HG03354 (cell line): ENCODE measurements at regions not wholly inside any gene's neighbourhood (a gene's known extent, or its start where the extent isn't known, plus 50 kb on each side); places are given as distances from the start of the nearest gene placed in this dataset.
"Not testable (repeated sequence)": the region's sequence is repeated elsewhere in the genome, so short reads cannot be mapped to it uniquely, and the experiment has no call there.

ENCODE experiments used
- ATAC-seq: cut with Tn5 transposase; IDR thresholded peaks from one replicate; pipeline ENCODE4 v1.9.1; 2021; ENCODE audit warnings: mild to moderate bottlenecking; ENCODE audit not compliant: unreplicated experiment, poor library complexity, severe bottlenecking

DNA sequence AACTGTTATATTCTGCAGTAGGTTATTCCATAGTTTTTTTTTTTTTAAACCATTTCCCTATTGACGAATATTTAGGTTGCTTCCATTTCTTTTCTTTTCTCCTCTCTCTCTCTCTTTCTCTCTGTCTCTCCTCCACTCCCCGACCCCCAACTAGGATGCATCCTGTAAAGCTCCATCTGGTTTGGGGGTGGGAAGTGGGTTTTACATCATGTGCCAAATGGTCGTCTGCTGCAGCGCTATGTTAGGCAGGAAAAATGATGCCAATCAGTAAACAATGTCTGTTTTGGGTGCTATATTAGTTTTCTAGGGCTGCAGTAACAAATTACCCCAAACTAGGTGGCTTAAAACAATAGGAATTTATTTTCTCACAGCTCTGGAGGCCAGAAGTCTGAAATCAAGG is 465.0 kb downstream of the AACS start:
- no peak for ATAC-seq

DNA sequence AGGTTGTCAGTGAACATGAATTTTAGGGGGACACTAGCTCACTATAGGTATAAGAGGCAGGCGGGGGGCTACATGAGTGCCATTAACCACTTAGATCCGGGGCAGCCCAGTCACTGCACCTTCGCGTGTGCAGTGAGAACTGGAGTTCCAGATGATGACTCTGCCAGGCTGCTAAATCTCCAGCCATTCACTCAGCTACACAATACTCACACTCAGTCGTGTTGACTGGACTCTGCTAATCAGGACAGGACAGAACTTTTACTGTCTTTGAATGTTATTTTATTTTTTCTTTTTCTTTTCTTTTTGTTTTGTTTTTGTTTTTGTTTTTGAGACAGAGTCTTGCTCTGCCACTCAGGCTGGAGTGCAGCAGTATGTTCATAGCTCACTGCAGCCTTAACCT is 465.6 kb downstream of the AACS start:
- no peak for ATAC-seq

DNA sequence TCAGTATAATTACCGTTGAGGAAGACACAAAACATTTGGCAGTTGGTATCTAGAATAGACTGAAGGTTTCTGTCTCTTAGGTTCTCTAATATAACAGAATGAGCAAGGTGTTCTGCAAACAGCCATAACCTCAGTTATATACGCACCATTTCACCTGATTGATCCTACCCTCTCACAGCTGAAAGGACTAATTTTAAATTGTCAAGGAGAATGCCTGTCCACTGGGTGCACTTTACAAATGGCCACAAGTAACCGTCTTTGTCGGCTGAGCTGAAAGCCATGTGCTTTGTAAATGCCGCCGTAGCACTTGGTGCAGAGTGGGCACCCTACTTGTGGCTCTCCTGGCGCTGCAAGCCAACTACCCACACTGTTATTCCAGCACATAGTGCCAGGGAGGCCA is 466.3 kb downstream of the AACS start:
- no peak for ATAC-seq

DNA sequence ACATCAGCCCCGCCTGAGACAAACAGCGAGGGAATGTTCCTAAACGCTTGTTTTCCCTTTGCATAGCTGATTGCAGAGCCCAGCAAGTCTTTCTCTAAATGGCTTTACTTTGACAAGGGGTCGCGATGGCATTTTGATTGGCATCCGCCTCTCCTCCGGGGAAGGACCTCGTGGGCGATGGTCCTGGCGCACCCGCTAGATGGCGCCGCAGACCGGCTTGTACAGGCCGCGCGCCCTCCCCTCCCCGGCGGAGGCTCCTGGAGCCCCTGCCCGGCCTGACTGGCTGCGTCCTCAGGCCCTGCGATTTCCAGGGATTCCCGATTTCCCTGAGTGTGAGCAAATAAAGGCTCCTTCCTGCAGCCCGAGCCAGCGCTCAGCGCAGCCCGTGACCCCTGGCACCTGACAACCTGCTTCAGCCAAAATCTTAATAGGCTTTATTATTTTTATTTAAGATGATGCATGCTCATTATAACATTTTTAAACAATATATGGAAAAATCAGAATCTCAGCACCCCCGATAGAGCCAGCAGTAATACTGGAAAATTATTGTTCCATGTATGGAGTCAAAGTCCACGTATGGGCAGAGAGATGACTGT is 468.3 kb downstream of the AACS start:
- peak; percentile 85 for ATAC-seq

DNA sequence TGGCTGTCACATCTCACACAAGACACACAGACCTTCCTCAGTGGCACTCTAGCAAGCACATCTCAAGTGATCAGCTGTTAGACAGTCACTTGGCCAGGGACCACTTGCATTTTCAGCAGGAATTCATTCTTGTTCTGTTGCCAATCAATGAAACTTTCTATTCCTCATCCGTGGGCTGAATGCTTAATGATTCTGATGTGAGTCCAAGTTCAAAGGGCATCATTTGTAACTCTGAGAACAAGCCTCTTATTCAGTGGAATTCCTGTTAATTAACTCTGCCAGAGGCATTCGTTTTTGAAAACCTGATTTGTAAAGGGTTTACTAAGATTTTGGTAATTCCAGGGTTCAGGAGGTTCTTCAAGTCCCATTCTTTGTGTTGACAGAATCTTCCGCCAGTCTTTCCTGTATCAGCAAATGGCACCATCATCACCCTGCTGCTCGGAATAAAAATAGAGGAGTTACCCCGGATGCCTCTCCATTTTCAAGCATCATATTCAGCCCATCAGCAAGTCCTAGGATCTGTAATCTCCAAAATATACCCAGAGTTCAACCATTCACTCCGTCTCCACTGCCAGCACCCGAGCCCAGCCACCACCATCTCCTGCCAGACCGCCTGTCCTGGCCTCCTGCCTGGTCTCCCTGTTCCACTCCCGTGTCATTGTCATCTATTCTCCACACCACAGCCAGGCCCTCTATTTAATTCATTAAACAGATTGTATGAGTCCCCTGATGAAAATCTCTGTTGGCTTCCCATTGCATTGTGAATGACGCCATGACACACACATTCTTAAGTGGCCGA is 473.4 kb downstream of the AACS start:
- no peak for ATAC-seq

DNA sequence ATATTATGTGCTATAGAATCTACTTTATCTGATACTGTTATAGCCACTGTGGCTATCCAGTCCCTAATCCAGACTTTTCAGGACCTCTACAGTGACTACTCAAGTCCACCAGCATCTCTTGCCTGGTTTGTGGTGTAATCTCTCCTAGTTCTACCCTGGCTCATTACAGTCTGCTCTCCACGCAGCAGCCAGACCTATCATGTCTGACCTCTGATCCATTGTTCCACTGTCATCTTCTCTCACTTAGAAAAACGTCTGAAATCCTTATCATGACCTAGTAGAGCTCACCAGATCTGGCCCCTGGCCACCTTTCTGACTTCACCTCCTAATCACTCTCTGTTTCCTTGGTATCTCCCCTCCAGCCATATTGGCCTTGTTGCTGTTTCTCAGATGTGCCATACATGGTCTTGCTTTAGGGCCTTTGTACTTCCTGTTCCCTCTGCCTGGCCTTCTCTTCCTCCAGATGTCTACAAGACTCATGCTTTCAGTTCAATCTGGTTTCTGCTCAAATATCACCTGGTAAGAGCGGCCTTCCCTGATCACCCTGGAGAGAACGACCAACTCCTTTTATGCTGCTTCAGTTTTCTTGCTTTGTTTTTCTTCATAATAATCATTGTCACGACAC is 475.5 kb downstream of the AACS start:
- ATAC-seq = no peak

DNA sequence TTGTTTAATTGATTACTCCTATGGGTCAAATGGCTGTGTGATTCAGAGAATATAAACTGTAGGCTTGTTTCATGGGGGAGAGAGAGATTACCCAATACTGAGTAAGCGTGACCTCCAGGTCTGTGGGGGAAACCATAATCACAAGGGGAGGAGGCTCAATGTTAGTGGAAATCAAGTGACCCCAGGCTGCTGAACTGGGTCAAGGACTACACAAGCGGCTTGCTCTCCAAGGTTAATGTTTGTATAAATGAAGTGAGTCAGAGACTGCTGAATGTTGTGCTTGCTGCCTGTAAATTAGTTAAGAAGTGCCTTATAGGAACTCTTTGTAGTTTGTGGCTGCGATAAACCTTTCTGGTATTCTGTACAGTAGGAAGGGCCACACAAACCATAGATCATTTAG is 479.7 kb downstream of the AACS start:
- ATAC-seq = no peak

DNA sequence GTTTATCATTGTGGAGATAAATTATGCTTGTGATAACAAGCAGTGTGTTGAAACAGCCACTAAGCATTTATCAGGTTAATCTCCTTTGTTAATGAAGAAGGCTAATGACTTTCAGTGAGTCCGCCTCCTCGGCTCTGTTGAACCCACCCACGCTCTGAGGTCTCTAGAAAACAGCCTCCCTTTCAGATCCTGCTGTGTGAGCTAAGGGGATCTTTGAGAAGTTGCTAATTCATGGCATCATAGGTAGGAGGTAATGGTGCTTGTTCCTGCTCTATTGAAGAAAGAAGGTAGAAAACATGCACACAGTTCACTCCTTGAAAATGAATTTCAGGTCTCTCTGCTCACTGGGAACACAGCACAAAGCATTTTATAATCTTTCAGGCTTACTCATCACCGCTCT is 483.9 kb downstream of the AACS start:
- ATAC-seq = no peak

DNA sequence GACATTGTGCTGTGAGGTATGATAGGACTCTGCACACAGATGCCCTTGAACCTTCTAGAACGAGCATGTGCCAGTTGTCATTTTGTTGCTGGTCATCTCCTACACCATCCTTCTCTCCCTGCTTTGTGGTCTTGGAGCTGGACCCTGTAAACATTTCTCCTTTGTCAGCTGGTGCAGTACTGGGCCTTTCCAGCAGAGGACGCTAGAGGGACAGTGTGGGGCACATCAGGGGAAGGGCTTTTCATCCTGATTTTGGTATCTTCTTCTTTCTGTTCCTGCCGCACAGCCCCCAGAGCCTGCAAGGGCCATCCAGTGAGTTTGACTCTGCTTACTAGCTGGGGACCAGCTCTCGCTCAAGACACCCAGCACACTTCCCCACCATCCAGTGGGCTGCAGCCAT is 484.6 kb downstream of the AACS start:
- ATAC-seq = no peak

DNA sequence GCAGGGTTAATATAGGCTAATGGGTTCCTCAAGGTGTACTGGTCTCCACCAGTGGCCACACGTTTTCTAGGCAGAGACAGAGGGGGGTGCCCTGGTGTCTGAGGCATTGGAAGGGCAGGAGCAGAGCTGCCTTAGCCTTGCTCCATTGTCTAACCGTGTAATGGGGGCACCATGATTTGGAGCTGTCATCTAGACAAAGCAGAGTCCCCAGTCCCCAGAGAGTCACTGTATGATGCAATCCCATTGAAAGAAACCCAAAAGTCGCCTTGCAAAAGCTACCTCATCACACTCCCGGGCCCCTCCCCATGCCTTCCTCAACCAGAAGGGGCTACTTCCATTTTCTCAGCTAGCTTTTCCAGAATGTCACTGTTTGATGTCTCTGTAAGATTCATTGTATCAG is 487.1 kb downstream of the AACS start:
- no peak for ATAC-seq

DNA sequence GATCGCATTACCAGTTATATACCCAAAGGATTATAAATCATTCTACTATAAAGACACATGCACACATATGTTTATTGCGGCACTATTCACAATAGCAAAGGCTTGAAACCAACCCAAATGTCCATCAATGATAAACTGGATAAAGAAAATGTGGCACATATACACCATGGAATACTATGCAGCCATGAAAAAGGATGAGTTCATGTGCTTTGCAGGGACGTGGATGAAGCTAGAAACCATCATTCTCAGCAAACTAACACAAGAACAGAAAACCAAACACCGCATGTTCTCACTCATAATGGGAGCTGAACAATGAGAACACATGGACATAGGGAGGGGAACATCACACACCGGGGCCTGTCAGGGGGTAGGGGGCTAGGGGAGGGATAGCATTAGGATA is 495.8 kb downstream of the AACS start:
- ATAC-seq = not testable (repeated sequence)

DNA sequence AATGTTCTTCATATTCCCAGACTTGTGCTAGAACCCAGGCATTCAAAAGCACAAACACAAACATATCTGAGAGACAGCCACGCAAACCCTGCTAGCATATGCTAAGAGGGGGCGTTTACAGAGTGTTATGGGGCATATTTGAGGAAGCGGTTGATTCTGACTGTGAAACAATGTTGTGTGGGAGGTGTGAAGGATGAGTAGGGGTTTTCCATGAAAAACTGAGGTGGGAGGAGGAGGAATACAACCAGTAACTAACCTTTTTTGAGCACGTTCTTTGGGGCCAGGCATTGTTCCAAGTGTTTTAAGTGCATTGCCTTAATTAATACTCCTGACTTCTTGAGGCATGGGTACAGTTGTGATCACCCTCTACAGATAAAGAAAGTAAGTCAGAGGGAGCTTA is 499.5 kb downstream of the AACS start:
- no peak for ATAC-seq

DNA sequence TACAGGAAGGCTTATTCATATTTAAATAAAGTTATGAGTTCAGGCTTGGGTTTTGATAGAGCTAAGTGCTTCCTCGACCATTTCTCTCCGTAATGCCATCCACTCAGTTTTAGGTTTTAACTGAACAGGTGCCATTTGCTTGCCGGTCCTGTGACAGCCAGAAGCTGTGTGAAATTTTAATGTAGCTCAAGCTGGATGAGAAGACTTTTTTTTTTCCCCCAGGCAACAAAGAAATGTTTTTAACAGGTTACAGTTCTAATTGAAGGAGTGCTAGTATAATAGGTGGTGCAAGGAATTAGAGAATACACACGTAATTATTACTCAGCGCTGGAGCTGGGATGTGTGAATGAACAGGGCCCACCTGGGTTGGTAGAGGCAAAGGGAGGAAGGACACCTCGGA is 502.3 kb downstream of the AACS start:
- no peak for ATAC-seq

DNA sequence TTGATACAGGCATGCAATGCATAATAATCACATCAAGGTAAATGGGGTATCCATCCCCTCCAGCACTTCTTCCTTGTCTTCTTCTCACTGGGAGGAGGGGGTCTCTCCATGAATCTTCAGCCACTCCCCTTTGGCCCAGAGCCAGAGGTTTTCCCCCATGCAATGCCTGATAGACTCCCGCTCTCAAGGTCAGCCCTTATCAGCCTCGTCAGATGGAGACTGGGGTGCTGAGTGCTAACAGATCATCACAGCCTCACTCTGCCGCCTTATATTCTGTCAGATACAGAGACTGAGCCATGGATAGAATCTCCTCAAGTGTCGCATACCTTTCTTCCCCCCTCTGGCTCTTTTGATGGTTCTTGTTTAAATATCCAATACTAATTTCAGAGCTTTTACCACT is 503.1 kb downstream of the AACS start:
- no peak for ATAC-seq

DNA sequence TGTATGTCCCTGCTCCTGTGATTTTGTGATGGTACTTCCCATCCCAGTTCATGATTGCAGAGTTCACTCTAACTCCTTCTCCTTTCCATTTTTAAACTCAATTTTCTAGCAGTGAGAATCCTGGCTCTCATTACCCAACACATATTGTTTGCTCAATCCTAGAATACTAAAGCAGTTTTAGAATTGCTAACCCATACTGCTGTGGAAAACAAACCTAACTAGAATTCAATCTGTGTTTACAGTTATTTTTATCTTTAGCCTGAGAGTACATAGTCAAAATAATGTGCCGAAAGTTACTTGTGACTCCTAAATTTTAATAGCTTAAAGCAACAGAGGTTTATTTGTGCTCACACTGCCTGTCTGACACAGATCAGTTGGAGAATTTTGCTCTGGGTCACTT is 508.0 kb downstream of the AACS start:
- no peak for ATAC-seq

DNA sequence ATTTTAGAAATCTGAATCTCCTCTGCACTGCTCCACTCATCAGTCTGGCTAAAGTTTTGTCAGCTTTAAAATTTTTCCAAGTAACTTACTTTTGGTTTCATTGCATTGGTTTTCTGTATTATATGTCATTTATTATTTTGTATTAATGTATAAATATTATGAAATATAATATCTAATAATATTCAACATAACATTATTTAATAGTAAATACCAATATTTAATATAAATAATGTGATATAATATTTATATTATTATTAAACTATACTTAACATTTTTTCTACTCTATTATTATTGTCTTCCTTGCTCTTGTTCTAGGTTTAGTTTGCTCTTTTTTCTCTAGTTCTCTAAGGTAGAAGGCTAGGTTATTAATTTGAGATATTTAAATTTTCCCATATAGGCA is 512.1 kb downstream of the AACS start:
- ATAC-seq = no peak

DNA sequence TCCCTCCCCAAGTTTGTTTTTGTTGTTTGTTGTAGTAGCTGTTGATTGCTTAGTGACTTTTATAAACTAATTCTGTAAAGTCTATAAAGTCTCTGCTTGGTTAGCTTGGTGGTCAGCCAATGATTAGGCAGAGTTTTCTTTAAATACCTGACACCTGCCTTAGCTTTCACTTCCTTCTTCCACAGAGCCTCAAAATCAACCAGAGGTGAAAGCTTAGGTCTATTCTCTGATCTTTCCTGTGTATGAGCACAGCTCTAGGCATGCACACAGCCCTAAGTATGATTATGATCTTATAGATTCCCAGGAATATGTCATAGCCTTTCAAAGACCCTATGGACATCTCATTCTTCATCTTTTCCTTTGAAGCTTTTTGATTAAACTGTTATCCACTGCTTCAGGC is 514.7 kb downstream of the AACS start:
- no peak for ATAC-seq

DNA sequence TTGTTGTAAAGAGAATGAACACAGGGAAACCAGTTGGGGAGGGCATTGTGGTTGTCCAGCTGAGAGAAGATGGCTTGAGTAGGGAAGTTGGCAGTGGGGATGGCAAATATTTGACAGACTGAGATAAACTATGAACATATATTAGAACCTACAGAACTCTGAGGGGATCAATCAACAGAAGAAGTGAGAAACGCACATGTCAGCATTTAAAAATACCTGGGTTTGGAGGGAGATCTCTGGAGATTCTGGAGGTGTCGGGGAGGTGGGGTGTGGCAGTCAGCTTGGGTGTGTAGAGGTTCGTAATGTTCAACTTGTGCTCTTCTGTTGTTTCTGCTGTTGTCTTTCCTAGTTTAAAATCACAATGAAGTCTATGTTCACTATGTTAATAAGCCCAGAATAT is 517.8 kb downstream of the AACS start:
- ATAC-seq = no peak

DNA sequence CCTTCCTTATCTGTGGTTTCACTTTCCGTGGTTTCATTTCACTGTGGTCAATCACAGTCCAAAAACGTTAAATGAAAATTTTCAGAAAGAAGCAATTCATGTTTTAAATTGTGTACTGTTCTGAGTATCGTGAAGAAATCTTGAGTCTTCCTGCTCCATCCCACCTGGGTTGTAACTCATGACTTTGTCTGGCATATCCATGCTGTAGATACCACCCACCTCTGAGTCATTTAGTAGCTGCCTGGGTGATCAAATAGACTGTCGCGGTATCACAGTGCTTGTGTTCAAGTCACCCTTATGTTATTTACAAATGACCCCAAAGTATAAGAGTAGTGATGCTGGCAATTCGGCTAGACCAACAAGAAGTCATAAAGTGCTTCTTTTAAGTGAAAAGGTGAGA is 521.2 kb downstream of the AACS start:
- ATAC-seq = no peak

DNA sequence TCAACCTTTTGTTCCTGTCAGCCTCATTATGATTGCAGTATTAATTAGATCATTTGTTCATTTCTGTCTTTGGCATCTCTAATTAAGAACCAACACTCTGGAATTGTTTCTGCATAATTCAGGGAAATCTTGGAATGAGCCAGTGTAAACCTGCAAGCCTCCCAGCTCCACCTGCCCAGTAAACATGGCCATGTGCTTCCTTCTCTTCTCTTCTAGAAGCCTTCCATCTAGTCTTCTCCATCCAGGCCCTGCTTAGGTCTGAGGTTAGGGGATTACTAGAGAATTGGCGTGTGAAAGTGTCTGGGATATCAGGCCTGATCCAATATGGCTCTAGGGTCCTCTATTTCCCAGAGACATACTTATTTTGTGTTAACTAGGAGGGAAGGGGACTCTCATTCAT is 528.0 kb downstream of the AACS start:
- no peak for ATAC-seq

DNA sequence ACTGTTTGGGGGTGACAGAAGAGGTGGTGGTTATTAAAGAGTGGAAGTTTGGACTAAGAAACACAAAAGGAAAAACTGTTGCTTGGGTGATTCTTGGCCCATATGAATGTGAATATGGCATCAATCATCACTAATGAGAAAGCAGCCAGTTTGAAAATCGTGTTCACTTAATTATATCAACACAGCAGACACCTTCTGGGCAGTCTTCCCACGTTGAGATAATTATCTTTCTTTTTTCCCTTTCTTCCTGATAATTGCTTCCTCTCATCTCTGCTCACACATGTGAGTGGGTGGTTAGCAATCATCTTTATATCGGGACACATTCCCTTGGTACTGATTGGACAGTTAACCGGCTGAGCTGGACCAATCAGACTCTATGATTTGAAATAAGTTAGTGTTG is 539.7 kb downstream of the AACS start:
- no peak for ATAC-seq
